DOHH2 (cell line): ENCODE measurements at regions not wholly inside any gene's neighbourhood (a gene's known extent, or its start where the extent isn't known, plus 50 kb on each side); places are given as distances from the start of the nearest gene placed in this dataset.
"Not testable (repeated sequence)": the region's sequence is repeated elsewhere in the genome, so short reads cannot be mapped to it uniquely, and the experiment has no call there.

Experiments used
- H3F3A ChIP-seq: fragments of 200-600 bp; sonication (generic), shearing (Covaris generic); 2 replicates; pipeline ENCODE4 v1.6.0; 2016; ENCODE audit warnings: antibody characterized with exemption, mild to moderate bottlenecking; ENCODE audit not compliant: control insufficient read depth, insufficient read depth
- H3K27ac ChIP-seq: fragments of 200-600 bp; sonication (generic); 2 replicates; pipeline ENCODE4 v1.5.1; 2014; ENCODE audit warnings: low read depth, mild to moderate bottlenecking, low read length, moderate library complexity
- H3K27me3 ChIP-seq: fragments of 200-600 bp; sonication (generic); 2 replicates; pipeline ENCODE4 v1.6.1; 2014; ENCODE audit warnings: mild to moderate bottlenecking, low read length, mixed read lengths; ENCODE audit not compliant: control insufficient read depth
- H3K36me3 ChIP-seq: fragments of 200-600 bp; sonication (generic); 2 replicates; pipeline ENCODE4 v1.6.1; 2014; ENCODE audit warnings: mild to moderate bottlenecking, low read length, moderate library complexity, mixed read lengths; ENCODE audit not compliant: control insufficient read depth
- H3K4me1 ChIP-seq: fragments of 200-600 bp; sonication (generic); 2 replicates; pipeline ENCODE4 v1.6.1; 2014; ENCODE audit warnings: mild to moderate bottlenecking, low read length, mixed read lengths; ENCODE audit not compliant: control insufficient read depth
- H3K4me2 ChIP-seq: fragments of 200-600 bp; sonication (generic); 2 replicates; pipeline ENCODE4 v1.6.0; 2014; ENCODE audit warnings: mild to moderate bottlenecking, low read length, moderate library complexity
- H3K4me3 ChIP-seq: fragments of 200-600 bp; sonication (generic); 2 replicates; pipeline ENCODE4 v1.5.1; 2014; ENCODE audit warnings: mild to moderate bottlenecking, low read length, mixed read lengths
- H3K79me2 ChIP-seq: fragments of 200-600 bp; sonication (generic); 2 replicates; pipeline ENCODE4 v1.6.1; 2014; ENCODE audit warnings: mild to moderate bottlenecking, low read length, mixed read lengths; ENCODE audit not compliant: control insufficient read depth
- H3K9me2 ChIP-seq: fragments of 200-600 bp; sonication (generic); replicated peaks from 2 replicates; pipeline ENCODE4 v1.6.1; 2014; ENCODE audit warnings: mild to moderate bottlenecking, low read length, mixed read lengths; ENCODE audit not compliant: control insufficient read depth
- H3K9me3 ChIP-seq: fragments of 200-600 bp; sonication (generic); 2 replicates; pipeline ENCODE4 v1.6.1; 2014; ENCODE audit warnings: antibody characterized with exemption, low read length, mixed read lengths; ENCODE audit not compliant: control insufficient read depth, insufficient read depth
- H4K20me1 ChIP-seq: fragments of 200-600 bp; sonication (generic); 2 replicates; pipeline ENCODE4 v1.6.0; 2014; ENCODE audit warnings: low read depth, mild to moderate bottlenecking, antibody characterized with exemption, low read length, moderate library complexity; ENCODE audit not compliant: control insufficient read depth, insufficient read depth
- EZH2phosphoT487 ChIP-seq: fragments of 200-600 bp; sonication (generic); IDR thresholded peaks from 2 replicates; pipeline ENCODE4 v1.6.1; 2017; ENCODE audit warnings: borderline replicate concordance, mild to moderate bottlenecking, antibody characterized with exemption, low read length, moderate library complexity, mixed read lengths
- TF ChIP-seq, protein P1 (sequence below): fragments of 200-600 bp; sonication (generic); IDR thresholded peaks from one replicate; pipeline ENCODE4 v1.5.1; 2014; ENCODE audit warnings: antibody characterized with exemption, mild to moderate bottlenecking, low read depth, low read length; ENCODE audit not compliant: poor library complexity, severe bottlenecking

DNA sequence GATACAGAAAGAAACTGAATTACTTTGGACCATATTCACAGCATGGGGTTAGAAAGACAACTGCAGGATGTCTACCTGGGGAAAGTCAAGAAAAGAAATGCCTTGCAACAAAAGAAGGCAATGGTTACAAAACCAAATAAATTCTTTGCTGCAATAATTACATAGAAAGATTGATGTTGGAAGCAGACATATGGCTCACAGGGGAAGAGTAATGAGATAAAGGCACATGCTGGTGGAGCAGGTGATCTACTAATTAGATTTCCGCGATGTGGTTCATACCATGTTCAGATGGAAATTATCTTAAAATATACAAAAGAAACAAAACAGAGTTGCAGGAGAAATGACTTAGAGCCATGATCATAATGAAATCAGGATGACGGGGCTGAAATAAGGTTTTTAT, 718.8 kb upstream of the PKDCC start:
- no peaks in the 10 kb centered on the region for H3K79me2 ChIP-seq
- H3K9me2 ChIP-seq, result no peaks in the 10 kb centered on the region
- no peaks in the 10 kb centered on the region for H3K9me3 ChIP-seq
- no peaks in the 10 kb centered on the region for H4K20me1 ChIP-seq
- H3K36me3 ChIP-seq, result no peaks in the 10 kb centered on the region
- no peak overlapping the region for H3K27ac ChIP-seq
- no peak overlapping the region for H3K4me3 ChIP-seq
- no peaks in the 10 kb centered on the region for H3F3A ChIP-seq
- TF ChIP-seq, protein P1, sequence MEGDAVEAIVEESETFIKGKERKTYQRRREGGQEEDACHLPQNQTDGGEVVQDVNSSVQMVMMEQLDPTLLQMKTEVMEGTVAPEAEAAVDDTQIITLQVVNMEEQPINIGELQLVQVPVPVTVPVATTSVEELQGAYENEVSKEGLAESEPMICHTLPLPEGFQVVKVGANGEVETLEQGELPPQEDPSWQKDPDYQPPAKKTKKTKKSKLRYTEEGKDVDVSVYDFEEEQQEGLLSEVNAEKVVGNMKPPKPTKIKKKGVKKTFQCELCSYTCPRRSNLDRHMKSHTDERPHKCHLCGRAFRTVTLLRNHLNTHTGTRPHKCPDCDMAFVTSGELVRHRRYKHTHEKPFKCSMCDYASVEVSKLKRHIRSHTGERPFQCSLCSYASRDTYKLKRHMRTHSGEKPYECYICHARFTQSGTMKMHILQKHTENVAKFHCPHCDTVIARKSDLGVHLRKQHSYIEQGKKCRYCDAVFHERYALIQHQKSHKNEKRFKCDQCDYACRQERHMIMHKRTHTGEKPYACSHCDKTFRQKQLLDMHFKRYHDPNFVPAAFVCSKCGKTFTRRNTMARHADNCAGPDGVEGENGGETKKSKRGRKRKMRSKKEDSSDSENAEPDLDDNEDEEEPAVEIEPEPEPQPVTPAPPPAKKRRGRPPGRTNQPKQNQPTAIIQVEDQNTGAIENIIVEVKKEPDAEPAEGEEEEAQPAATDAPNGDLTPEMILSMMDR, result no peak
- TF ChIP-seq EZH2phosphoT487, result no peak
- H3K4me2 ChIP-seq, result no peak overlapping the region
- H3K27me3 ChIP-seq, result no peaks in the 10 kb centered on the region; the same call in 1 of the 2 replicates
- H3K4me1 ChIP-seq, result no peaks in the 10 kb centered on the region

DNA sequence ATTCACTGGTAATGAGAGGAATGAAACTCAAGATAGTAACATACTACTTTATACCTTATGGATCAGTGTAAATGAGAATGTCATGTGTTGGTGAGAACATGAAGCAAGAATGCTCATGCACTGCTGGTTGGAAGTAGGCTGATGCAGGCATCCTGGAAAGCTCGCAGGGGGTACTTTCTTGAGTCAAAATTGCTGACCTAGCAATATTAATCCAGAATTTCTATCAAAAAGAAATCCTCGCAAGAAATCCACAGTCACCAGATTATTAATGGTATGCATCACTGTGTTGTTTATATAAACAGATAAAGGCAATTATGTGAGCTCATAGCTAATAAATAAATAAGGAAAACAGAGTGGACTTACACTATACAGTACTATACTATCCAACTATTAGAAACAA, 713.7 kb upstream of the PKDCC start:
- Histone ChIP-seq H3K4me1 (no peaks in the 10 kb centered on the region), H3K27ac (no peak overlapping the region), H3K4me3 (no peak overlapping the region), H3K9me2 (no peaks in the 10 kb centered on the region; the same call in 1 of the 2 replicates), H3F3A (no peaks in the 10 kb centered on the region), H3K27me3 (no peaks in the 10 kb centered on the region; the same call in 1 of the 2 replicates), H3K36me3 (no peaks in the 10 kb centered on the region), H3K79me2 (no peaks in the 10 kb centered on the region), H4K20me1 (no peaks in the 10 kb centered on the region), H3K9me3 (no peaks in the 10 kb centered on the region), H3K4me2 (no peak overlapping the region)
- no peak for TF ChIP-seq EZH2phosphoT487
- TF ChIP-seq, protein P1, result no peak

- not testable (repeated sequence) for H3K4me1 ChIP-seq, H4K20me1 ChIP-seq, H3F3A ChIP-seq, H3K27ac ChIP-seq, H3K9me2 ChIP-seq, H3K4me3 ChIP-seq, H3K27me3 ChIP-seq, H3K36me3 ChIP-seq, H3K4me2 ChIP-seq, H3K79me2 ChIP-seq, H3K9me3 ChIP-seq
Observed at GRCh38 chr2:41335573-41335972, 712.2 kb upstream of the PKDCC start.

DNA sequence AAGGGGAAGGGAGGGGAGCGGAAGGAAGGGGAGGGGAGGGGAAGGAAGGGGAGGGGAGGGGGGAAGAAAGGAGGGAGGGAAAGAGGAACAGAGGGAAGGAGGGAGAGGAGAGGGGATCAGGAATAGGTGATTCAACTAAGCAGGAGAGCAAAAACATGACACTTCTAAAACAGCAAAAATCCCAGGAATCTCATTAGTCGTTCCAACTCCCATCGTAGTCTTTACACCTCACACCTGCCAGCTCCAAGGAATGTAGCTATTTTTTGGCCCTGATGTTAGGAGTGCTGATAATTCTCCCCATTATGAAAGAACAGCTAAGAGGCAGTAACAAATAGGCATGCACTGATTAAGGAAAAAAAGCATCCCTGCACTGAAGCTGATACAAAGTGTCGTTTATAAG, 709.9 kb upstream of the PKDCC start:
- Histone ChIP-seq H3F3A (no peaks in the 10 kb centered on the region), H3K4me2 (no peak overlapping the region), H4K20me1 (no peaks in the 10 kb centered on the region), H3K79me2 (no peaks in the 10 kb centered on the region), H3K9me2 (no peaks in the 10 kb centered on the region; the same call in 1 of the 2 replicates), H3K4me1 (no peaks in the 10 kb centered on the region), H3K27me3 (no peaks in the 10 kb centered on the region), H3K9me3 (no peaks in the 10 kb centered on the region), H3K27ac (no peak overlapping the region), H3K36me3 (no peaks in the 10 kb centered on the region), H3K4me3 (no peak overlapping the region)
- TF ChIP-seq EZH2phosphoT487, result no peak
- TF ChIP-seq, protein P1, result no peak
